ENCODE measurements at regions not wholly inside any gene's neighbourhood (a gene's known extent, or its start where the extent isn't known, plus 50 kb on each side); places are given as distances from the start of the nearest gene placed in this dataset.

DNA sequence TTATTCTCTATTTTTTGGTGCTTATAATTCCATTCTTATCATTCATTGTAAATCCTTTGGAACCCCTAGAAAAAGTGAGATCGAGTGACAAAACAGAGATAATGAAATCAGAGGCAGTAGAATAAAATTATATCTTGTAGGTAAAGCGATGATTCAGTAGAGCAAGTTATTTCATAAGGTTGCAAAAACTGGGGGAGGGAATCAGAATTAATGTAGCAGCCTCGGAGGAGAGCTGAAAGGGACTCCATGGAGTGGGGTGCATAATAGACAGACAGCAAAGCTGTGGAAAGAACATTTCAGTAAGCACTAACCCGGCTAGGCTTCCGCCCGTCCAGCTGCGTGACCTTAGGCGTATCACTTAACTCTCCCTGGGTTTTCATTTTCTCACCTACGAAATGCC is 289.7 kb downstream of the EN1 start:
- no peaks in the 10 kb centered on the region for H3K36me3 Mint-ChIP-seq (ENCODE audit: low read depth, unreplicated experiment)
- peaks cover 5% of the 10 kb centered on the region for H3K9me3 Mint-ChIP-seq (ENCODE audit: unreplicated experiment)
- H3K4me3 Mint-ChIP-seq (ENCODE audit: unreplicated experiment): no peak overlapping the region
- DNase-seq (ENCODE audit: low read depth): no peak
- no peaks in the 10 kb centered on the region for H3K4me1 ChIP-seq (ENCODE audit: insufficient read depth, low read length)
- H3K4me2 ChIP-seq (ENCODE audit: low read length): no peak overlapping the region
- H3K4me3 ChIP-seq (ENCODE audit: insufficient read depth, low read depth, low read length): no peak overlapping the region
- no peaks in the 10 kb centered on the region for H3K27me3 ChIP-seq (ENCODE audit: insufficient read depth, low read length)
- no peaks in the 10 kb centered on the region for H3K79me2 ChIP-seq (ENCODE audit: insufficient read depth, low read length)
- H3K27ac ChIP-seq (ENCODE audit: low read depth, low read length): no peak overlapping the region
- H3K27ac Mint-ChIP-seq (ENCODE audit: unreplicated experiment): no peak overlapping the region
- no peaks in the 10 kb centered on the region for H3K9me3 ChIP-seq (ENCODE audit: insufficient read depth, low read depth, low read length)
- H3K9ac ChIP-seq (ENCODE audit: low read length): no peak overlapping the region
- TF ChIP-seq EZH2 (IDR thresholded peaks at IDR 0.05; ENCODE audit: insufficient read depth, low read length): no peak
- TF ChIP-seq, protein P1, sequence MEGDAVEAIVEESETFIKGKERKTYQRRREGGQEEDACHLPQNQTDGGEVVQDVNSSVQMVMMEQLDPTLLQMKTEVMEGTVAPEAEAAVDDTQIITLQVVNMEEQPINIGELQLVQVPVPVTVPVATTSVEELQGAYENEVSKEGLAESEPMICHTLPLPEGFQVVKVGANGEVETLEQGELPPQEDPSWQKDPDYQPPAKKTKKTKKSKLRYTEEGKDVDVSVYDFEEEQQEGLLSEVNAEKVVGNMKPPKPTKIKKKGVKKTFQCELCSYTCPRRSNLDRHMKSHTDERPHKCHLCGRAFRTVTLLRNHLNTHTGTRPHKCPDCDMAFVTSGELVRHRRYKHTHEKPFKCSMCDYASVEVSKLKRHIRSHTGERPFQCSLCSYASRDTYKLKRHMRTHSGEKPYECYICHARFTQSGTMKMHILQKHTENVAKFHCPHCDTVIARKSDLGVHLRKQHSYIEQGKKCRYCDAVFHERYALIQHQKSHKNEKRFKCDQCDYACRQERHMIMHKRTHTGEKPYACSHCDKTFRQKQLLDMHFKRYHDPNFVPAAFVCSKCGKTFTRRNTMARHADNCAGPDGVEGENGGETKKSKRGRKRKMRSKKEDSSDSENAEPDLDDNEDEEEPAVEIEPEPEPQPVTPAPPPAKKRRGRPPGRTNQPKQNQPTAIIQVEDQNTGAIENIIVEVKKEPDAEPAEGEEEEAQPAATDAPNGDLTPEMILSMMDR (IDR thresholded peaks at IDR 0.05; ENCODE audit: insufficient read depth, low read depth, low read length): no peak
- H4K20me1 ChIP-seq (ENCODE audit: insufficient read depth, low read length): no peaks in the 10 kb centered on the region
- H3K27me3 Mint-ChIP-seq (ENCODE audit: low read depth, unreplicated experiment): peaks cover 2% of the 10 kb centered on the region
- FAIRE-seq: no peak
- no peaks in the 10 kb centered on the region for H3K36me3 ChIP-seq (ENCODE audit: insufficient read depth, low read length)
- H3K4me1 Mint-ChIP-seq (ENCODE audit: low read depth, unreplicated experiment): peaks cover 9% of the 10 kb centered on the region
- H2AFZ ChIP-seq (ENCODE audit: low read depth, low read length): no peak overlapping the region

DNA sequence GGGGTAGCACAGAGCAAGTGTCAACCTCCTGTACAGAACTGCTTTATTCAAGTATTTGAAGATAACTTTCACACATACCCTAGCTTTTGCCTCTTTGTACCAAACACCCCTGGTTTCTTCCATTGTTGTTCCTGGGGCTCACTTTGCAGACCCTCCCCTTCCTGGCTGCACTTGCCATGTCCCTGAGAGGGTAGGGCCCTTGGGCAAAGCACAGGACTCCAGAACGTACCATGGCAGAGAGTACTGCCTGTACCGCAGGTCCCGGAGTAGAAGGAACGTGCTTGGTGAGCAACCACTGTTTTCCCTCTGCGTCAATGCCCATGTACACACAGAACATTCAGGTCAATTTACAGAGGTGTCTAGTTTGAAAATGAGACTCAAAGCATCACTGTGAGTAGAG is 290.4 kb downstream of the EN1 start:
- Mint-ChIP-seq H3K4me1 (ENCODE audit: low read depth, unreplicated experiment) (peaks cover 9% of the 10 kb centered on the region), H3K27ac (ENCODE audit: unreplicated experiment) (no peak overlapping the region), H3K36me3 (ENCODE audit: low read depth, unreplicated experiment) (no peaks in the 10 kb centered on the region), H3K4me3 (ENCODE audit: unreplicated experiment) (no peak overlapping the region), H3K9me3 (ENCODE audit: unreplicated experiment) (peaks cover 5% of the 10 kb centered on the region), H3K27me3 (ENCODE audit: low read depth, unreplicated experiment) (peaks cover 2% of the 10 kb centered on the region)
- H3K9ac ChIP-seq (ENCODE audit: low read length): no peak overlapping the region
- no peaks in the 10 kb centered on the region for H3K79me2 ChIP-seq (ENCODE audit: insufficient read depth, low read length)
- no peak overlapping the region for H3K4me2 ChIP-seq (ENCODE audit: low read length)
- H4K20me1 ChIP-seq (ENCODE audit: insufficient read depth, low read length): no peaks in the 10 kb centered on the region
- no peak overlapping the region for H2AFZ ChIP-seq (ENCODE audit: low read depth, low read length)
- H3K4me3 ChIP-seq (ENCODE audit: insufficient read depth, low read depth, low read length): no peak overlapping the region
- TF ChIP-seq, protein P1 (IDR thresholded peaks at IDR 0.05; ENCODE audit: insufficient read depth, low read depth, low read length): no peak
- no peak for TF ChIP-seq EZH2 (IDR thresholded peaks at IDR 0.05; ENCODE audit: insufficient read depth, low read length)
- no peaks in the 10 kb centered on the region for H3K4me1 ChIP-seq (ENCODE audit: insufficient read depth, low read length)
- no peaks in the 10 kb centered on the region for H3K36me3 ChIP-seq (ENCODE audit: insufficient read depth, low read length)
- DNase-seq (ENCODE audit: low read depth) (no peak), FAIRE-seq (no peak)
- H3K27ac ChIP-seq (ENCODE audit: low read depth, low read length): no peak overlapping the region
- no peaks in the 10 kb centered on the region for H3K9me3 ChIP-seq (ENCODE audit: insufficient read depth, low read depth, low read length)
- no peaks in the 10 kb centered on the region for H3K27me3 ChIP-seq (ENCODE audit: insufficient read depth, low read length)

DNA sequence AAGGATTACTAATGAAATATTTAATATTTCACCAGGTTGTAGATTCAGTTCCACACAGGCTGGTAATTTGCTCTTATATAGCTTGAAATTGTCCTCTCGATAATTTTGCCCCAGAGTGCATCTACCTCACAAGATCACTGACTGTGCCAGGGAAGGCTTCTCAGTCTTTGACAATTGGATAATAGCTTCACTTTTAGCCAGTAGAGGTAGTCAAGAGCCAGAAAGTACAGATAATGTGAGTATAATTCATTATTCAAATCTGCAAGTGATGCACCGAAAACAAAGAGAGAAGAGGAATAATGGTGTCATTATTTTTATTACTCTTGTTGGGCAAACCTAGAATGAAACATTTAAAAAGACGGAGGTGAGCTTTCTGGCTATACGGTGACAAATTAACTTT is 292.8 kb downstream of the EN1 start:
- Histone ChIP-seq H3K27me3 (ENCODE audit: insufficient read depth, low read length) (no peaks in the 10 kb centered on the region), H3K4me1 (ENCODE audit: insufficient read depth, low read length) (no peaks in the 10 kb centered on the region), H3K79me2 (ENCODE audit: insufficient read depth, low read length) (no peaks in the 10 kb centered on the region), H3K9ac (ENCODE audit: low read length) (no peak overlapping the region), H2AFZ (ENCODE audit: low read depth, low read length) (no peak overlapping the region), H3K4me3 (ENCODE audit: insufficient read depth, low read depth, low read length) (no peak overlapping the region), H3K36me3 (ENCODE audit: insufficient read depth, low read length) (no peaks in the 10 kb centered on the region), H4K20me1 (ENCODE audit: insufficient read depth, low read length) (no peaks in the 10 kb centered on the region), H3K9me3 (ENCODE audit: insufficient read depth, low read depth, low read length) (no peaks in the 10 kb centered on the region), H3K27ac (ENCODE audit: low read depth, low read length) (no peak overlapping the region), H3K4me2 (ENCODE audit: low read length) (no peak overlapping the region)
- TF ChIP-seq, protein P1 (IDR thresholded peaks at IDR 0.05; ENCODE audit: insufficient read depth, low read depth, low read length): no peak
- TF ChIP-seq EZH2 (IDR thresholded peaks at IDR 0.05; ENCODE audit: insufficient read depth, low read length): no peak
- H3K4me3 Mint-ChIP-seq (ENCODE audit: unreplicated experiment): no peak overlapping the region
- H3K9me3 Mint-ChIP-seq (ENCODE audit: unreplicated experiment): peaks cover 5% of the 10 kb centered on the region
- no peaks in the 10 kb centered on the region for H3K36me3 Mint-ChIP-seq (ENCODE audit: low read depth, unreplicated experiment)
- DNase-seq (ENCODE audit: low read depth) (no peak), FAIRE-seq (no peak)
- no peak overlapping the region for H3K27ac Mint-ChIP-seq (ENCODE audit: unreplicated experiment)
- peaks cover 9% of the 10 kb centered on the region for H3K4me1 Mint-ChIP-seq (ENCODE audit: low read depth, unreplicated experiment)
- peaks cover 6% of the 10 kb centered on the region for H3K27me3 Mint-ChIP-seq (ENCODE audit: low read depth, unreplicated experiment)
